Caco-2 (cell line): ENCODE measurements at regions not wholly inside any gene's neighbourhood (a gene's known extent, or its start where the extent isn't known, plus 50 kb on each side); places are given as distances from the start of the nearest gene placed in this dataset.

Source experiments
- BruUV-seq: library from RNA; stranded (reverse); fragments of 400-500 nt; replicated peaks from 2 replicates; lab custom pipeline; 2021; lab: Mats Ljungman, UMichigan
- CTCF ChIA-PET: fragments of 300-600 bp; sonication (Branson Sonifier 250); formaldehyde crosslinking; loops from one replicate; lab custom pipeline; 2022; ENCODE audit warnings: antibody characterized with exemption; lab: Charles Lee
- POLR2A ChIA-PET: fragments of 300-600 bp; sonication (Branson Sonifier 250); formaldehyde crosslinking; loops from one replicate; lab custom pipeline; 2022; ENCODE audit warnings: antibody characterized with exemption; lab: Charles Lee
- DNase-seq, 2 experiments: peaks; one replicate each; pipeline versions ENCODE4 v3.0.0 to v3.0.0-alpha.2; 2020 to 2022
- H3K27me3 ChIP-seq: replicated peaks from 2 replicates; pipeline ENCODE4 v1.6.0; 2011; ENCODE audit warnings: low read length; ENCODE audit not compliant: control insufficient read depth, insufficient read depth
- H3K36me3 ChIP-seq: 2 replicates; pipeline ENCODE4 v1.5.1; 2011; ENCODE audit warnings: low read length; ENCODE audit not compliant: control insufficient read depth, insufficient read depth
- H3K4me1 ChIP-seq: fragments of 250-450 bp; sonication (Bioruptor Pico); 2 replicates; pipeline ENCODE4 v1.5.1; 2020; ENCODE audit warnings: mild to moderate bottlenecking
- H3K4me3 ChIP-seq: 2 replicates; pipeline ENCODE4 v1.5.1; 2011; ENCODE audit warnings: low read depth, mild to moderate bottlenecking, control low read depth, low read length
- H3K9me3 ChIP-seq: fragments of 250-450 bp; sonication (Bioruptor Pico); 2 replicates; pipeline ENCODE4 v1.5.1; 2020; ENCODE audit warnings: mild to moderate bottlenecking, moderate library complexity
- H3K27ac Mint-ChIP-seq: one replicate; pipeline ENCODE4 v1.8.0; 2022; ENCODE audit warnings: mixed read lengths; ENCODE audit not compliant: unreplicated experiment
- H3K27me3 Mint-ChIP-seq: one replicate; pipeline ENCODE4 v1.8.0; 2022; ENCODE audit warnings: mixed read lengths; ENCODE audit not compliant: insufficient read depth, unreplicated experiment
- H3K36me3 Mint-ChIP-seq: one replicate; pipeline ENCODE4 v1.8.0; 2022; ENCODE audit warnings: mild to moderate bottlenecking, mixed read lengths; ENCODE audit not compliant: insufficient read depth, unreplicated experiment
- H3K4me1 Mint-ChIP-seq: one replicate; pipeline ENCODE4 v1.8.0; 2022; ENCODE audit warnings: low read depth, mixed read lengths; ENCODE audit not compliant: unreplicated experiment
- H3K4me3 Mint-ChIP-seq: one replicate; pipeline ENCODE4 v1.8.0; 2022; ENCODE audit warnings: mild to moderate bottlenecking, moderate library complexity, mixed read lengths; ENCODE audit not compliant: unreplicated experiment
- H3K9me3 Mint-ChIP-seq: one replicate; pipeline ENCODE4 v1.8.0; 2022; ENCODE audit warnings: mixed read lengths; ENCODE audit not compliant: unreplicated experiment
- CTCF ChIP-seq, 2 experiments: fragments of 200-600 bp in 1 of 2; IDR thresholded peaks; 1 replicate in 1 of 2; 2 replicates in 1 of 2; pipeline versions ENCODE4 v1.5.1 to v1.8.0; 2011 to 2022; ENCODE audit warnings: antibody characterized with exemption in 1 of 2, control low read depth in 1 of 2, inconsistent platforms in 1 of 2, low read depth in 1 of 2, low read length in 1 of 2, mild to moderate bottlenecking in 1 of 2, moderate library complexity in 1 of 2; ENCODE audit not compliant: insufficient read depth in 1 of 2, severe bottlenecking in 1 of 2, unreplicated experiment in 1 of 2
- intact Hi-C: fragments of 100-400 bp; cut with micrococcal nuclease; formaldehyde crosslinking; loops from one replicate; pipeline ENCODE4 v1.10.0; 2022; ENCODE audit not compliant: unreplicated experiment

GRCh38 chr21:25406887-25407579 is 200.2 kb downstream of the MRPL39 start:
- POLR2A ChIA-PET: no interaction called here
- H3K9me3 ChIP-seq: no peaks in the 10 kb centered on the region
- no peaks in the 10 kb centered on the region for H3K9me3 Mint-ChIP-seq

GRCh38 chr21:25405984-25406383 is 201.3 kb downstream of the MRPL39 start:
- H3K27me3 ChIP-seq: no peaks in the 10 kb centered on the region
- no peak overlapping the region for H3K4me3 Mint-ChIP-seq
- no peaks in the 10 kb centered on the region for H3K4me1 ChIP-seq
- no peaks in the 10 kb centered on the region for H3K9me3 ChIP-seq
- no peaks in the 10 kb centered on the region for H3K9me3 Mint-ChIP-seq
- H3K27me3 Mint-ChIP-seq: peaks cover 3% of the 10 kb centered on the region
- no peak for DNase-seq
- H3K27ac Mint-ChIP-seq: no peak overlapping the region
- H3K4me1 Mint-ChIP-seq: no peaks in the 10 kb centered on the region
- no peaks in the 10 kb centered on the region for H3K36me3 Mint-ChIP-seq
- no peaks in the 10 kb centered on the region for H3K36me3 ChIP-seq
- no peak for TF ChIP-seq CTCF (IDR thresholded peaks at IDR 0.05; ENCODE audit: insufficient read depth in 1 of 2, low read depth in 1 of 2, low read length in 1 of 2, severe bottlenecking in 1 of 2, unreplicated experiment in 1 of 2)
- CTCF ChIA-PET: no interaction called here
- no TSS peak for BruUV-seq
- intact Hi-C loops: no loop called here
- no peak overlapping the region for H3K4me3 ChIP-seq
- POLR2A ChIA-PET: interaction anchor here (0.7 kb wide), 1 partner anchor 984 kb away, joined by 3 read pairs; no protein-coding TSS in a partner anchor

More at GRCh38 chr21:25406887-25407579, 200.2 kb downstream of the MRPL39 start:
- no TSS peak for BruUV-seq
- Histone ChIP-seq H3K27me3 (no peaks in the 10 kb centered on the region), H3K4me1 (no peaks in the 10 kb centered on the region), H3K4me3 (no peak overlapping the region), H3K36me3 (no peaks in the 10 kb centered on the region)
- Mint-ChIP-seq H3K4me1 (no peaks in the 10 kb centered on the region), H3K27ac (no peak overlapping the region), H3K4me3 (no peak overlapping the region), H3K36me3 (no peaks in the 10 kb centered on the region), H3K27me3 (peaks cover 3% of the 10 kb centered on the region)
- intact Hi-C loops: no loop called here
- CTCF ChIA-PET: no interaction called here
- no peak for TF ChIP-seq CTCF (IDR thresholded peaks at IDR 0.05; ENCODE audit: insufficient read depth in 1 of 2, low read depth in 1 of 2, low read length in 1 of 2, severe bottlenecking in 1 of 2, unreplicated experiment in 1 of 2)
- DNase-seq: no peak

- no peak for DNase-seq
- no peak overlapping the region for H3K4me3 Mint-ChIP-seq
- H3K27me3 Mint-ChIP-seq: peaks cover 5% of the 10 kb centered on the region
- H3K36me3 ChIP-seq: no peaks in the 10 kb centered on the region
- no peaks in the 10 kb centered on the region for H3K9me3 Mint-ChIP-seq
- intact Hi-C loops: no loop called here
- no TSS peak for BruUV-seq
- no peaks in the 10 kb centered on the region for H3K4me1 ChIP-seq
- no peak for TF ChIP-seq CTCF (IDR thresholded peaks at IDR 0.05; ENCODE audit: insufficient read depth in 1 of 2, low read depth in 1 of 2, low read length in 1 of 2, severe bottlenecking in 1 of 2, unreplicated experiment in 1 of 2)
- H3K4me1 Mint-ChIP-seq: no peaks in the 10 kb centered on the region
- no peaks in the 10 kb centered on the region for H3K36me3 Mint-ChIP-seq
- no peaks in the 10 kb centered on the region for H3K9me3 ChIP-seq
- CTCF ChIA-PET: no interaction called here
- no peaks in the 10 kb centered on the region for H3K27me3 ChIP-seq
- POLR2A ChIA-PET: no interaction called here
- no peak overlapping the region for H3K27ac Mint-ChIP-seq
- no peak overlapping the region for H3K4me3 ChIP-seq
Measured at GRCh38 chr21:25402134-25402961, 204.9 kb downstream of the MRPL39 start.
